Nucleus accumbens (tissue), 56 donors: ENCODE measurements at regions not wholly inside any gene's neighbourhood (a gene's known extent, or its start where the extent isn't known, plus 50 kb on each side); places are given as distances from the start of the nearest gene placed in this dataset.

Source experiments
- DNase-seq, 56 donors: peaks; one replicate each; lab custom pipeline; 2025; lab: John Stamatoyannopoulos, UW

DNA sequence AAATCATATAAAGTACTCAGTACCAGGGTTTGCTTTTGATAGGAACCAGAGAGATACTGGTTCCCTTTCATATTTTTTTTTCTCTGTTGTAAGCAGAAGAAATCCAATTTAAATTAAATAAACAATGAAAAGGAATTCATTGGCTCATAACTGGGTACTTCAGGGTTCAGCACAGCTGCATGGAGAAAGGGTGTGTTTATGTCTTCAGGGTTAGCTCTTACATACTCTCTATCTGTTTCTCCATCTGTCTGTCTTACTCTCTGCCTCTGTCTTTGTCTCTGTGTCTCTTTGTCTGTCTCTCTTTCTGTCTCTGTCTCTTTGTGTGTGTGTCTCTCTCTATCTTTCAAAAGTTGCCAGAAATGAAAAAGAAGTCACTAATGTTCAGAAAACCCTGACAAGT, 345.9 kb downstream of the MSX2 start:
- no peak for DNase-seq

DNA sequence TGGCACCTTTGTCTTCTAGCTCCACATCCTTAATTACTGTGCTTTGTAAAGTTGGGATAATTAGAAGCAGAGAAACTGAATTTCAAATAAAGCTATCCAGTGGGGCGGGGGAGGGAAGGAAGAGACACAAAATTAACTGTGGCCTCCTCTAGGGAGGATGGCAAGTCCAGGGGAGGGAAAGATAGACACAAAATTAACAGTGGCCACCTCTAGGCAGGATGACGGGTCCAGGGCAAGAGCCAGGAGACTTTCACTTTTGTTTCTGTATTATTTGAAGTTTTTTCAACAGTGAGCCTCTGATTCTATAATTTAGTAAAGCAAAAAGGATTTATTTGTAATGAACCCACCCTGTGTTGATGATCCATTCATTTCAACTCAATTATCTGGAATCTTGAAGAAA, 335.9 kb downstream of the MSX2 start:
- no peak for DNase-seq

DNA sequence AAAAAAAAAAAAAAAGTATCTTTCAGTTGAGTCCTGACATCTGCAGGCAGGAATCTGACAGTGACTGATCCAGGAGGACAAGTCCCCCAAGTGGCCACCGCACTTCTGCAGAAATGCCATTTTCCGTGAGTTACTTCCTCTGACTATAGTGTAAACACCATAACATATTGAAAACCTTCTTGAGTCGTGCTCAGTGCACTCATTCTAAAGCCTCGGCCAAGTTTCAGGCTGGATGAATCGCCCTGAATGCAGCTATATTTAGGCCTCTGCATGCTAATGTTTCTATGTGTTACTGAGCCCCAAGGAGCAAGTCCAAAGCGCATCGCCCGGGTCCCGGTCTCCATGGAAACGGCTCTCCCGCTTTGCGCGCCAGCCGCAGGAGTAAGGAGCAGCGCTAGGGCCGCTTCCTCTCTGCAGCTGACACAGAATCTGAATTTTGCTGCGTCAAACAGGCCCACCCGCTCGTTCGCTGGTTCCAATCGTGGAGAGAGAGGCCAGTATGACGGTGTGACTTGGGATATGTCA, 335.4 kb downstream of the MSX2 start:
- DNase-seq = peak in 52 of 56 donors; percentile 8 to 88 (median 55)

DNA sequence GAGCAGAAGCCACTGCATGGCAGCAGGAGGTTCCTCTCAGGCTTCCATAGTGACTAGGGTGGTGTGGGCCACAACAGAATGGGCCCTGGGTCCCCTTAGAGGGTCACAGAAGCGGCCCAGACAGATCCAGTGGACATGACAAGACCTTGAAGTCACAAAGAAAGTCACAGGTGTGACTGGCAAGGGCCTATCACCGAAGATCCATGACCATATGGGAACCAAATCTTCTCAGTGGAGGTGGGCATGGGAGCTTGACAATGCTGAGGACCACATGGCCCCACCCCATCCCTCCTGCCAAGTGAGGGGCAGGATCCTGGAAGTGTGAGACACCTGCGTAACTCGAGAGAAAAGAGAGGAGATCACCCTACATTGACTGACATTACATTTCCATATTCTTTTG, 332.4 kb downstream of the MSX2 start:
- DNase-seq = no peak

DNA sequence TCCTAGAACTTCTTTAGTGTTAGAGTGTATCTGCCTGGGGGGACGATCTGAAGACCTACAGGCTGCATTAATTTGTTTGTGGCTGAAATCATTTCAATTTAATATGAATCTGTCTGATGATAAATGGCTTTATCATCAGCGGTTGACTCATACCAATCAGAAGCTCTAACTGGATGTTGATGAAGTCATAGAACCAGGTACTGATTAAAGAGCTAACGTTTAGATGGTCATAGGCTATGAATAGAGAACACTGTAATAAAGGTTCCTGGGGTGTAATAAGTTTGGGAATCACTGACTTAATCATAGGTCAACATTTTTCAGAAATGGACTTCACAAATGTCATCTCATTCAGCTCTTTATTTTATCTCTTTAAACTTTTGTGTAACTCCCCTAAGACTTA, 329.9 kb downstream of the MSX2 start:
- DNase-seq = no peak

DNA sequence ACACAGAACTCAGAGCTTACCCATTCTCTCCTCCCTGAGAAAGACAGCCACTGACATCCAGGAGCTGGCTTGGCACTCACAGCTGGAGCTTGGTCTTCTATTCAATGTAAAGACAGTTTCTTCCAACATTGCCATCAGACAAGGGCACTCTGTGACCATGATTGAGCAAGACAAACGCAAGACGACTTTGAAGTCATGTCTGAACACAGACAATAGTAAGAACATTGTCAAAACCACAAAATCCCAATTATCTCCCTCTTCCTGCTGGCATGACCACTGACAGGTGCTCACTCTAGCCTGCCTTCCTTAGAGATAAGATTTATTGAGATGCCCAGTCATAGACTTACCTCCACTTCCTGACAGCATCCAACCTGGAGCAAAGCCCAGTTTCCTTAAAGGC, 328.0 kb downstream of the MSX2 start:
- no peak for DNase-seq

DNA sequence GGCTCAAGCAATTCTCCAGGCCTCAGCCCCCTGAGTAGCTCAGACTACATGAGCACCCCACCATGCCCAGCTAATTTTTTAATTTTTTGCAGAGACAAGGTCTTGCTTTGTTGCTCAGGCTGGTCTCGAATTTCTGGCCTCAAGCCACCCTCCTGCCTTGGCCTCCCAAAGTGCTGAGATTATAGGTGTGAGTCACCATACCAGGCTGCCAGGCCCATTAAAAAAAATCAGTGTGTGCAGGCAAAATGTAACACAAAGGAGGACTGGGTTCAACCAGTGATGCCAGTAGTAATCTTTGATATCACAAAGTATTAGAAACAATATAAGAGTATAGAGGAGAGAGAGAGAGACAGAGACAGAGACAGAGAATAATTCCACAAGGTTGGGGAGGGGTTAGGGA, 322.7 kb downstream of the MSX2 start:
- no peak for DNase-seq

DNA sequence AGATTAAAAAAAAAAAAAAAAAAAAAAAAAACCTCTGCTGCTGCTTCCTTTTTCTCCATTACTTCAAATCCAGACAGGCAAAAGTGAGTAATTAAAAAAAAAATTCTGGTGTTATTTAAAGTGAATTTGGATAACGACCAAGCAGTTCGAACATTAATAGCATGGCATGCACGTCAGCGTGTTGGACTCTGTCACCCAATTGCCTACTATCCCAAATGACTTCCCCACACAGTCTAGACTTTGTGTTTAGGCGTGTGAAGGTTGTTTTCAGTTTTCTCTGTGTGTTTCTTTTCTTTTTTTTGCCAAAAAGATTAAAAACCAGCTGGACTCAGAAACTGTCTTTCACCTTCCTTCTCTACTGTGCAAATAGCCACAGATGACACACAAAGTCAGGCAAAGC, 321.4 kb downstream of the MSX2 start:
- DNase-seq = no peak

DNA sequence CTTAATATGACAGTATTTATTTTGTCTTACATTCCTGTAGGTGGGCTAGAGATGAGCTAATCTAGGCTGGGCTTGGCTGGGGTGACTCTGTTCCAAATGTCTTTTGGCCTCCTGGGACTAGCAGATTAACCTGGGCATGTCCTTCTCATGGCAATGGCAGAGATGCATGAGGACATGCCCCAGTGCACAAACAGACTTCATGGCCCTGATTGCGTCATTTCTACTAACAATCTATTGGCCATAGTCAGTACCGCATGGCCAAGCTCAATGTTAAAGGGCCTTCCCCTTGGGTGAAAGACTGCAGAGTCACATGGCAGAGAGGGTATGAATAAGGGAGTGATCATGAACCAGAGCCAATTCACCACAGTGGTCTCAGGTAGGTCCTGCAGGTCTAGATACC, 313.4 kb downstream of the MSX2 start:
- DNase-seq = no peak

DNA sequence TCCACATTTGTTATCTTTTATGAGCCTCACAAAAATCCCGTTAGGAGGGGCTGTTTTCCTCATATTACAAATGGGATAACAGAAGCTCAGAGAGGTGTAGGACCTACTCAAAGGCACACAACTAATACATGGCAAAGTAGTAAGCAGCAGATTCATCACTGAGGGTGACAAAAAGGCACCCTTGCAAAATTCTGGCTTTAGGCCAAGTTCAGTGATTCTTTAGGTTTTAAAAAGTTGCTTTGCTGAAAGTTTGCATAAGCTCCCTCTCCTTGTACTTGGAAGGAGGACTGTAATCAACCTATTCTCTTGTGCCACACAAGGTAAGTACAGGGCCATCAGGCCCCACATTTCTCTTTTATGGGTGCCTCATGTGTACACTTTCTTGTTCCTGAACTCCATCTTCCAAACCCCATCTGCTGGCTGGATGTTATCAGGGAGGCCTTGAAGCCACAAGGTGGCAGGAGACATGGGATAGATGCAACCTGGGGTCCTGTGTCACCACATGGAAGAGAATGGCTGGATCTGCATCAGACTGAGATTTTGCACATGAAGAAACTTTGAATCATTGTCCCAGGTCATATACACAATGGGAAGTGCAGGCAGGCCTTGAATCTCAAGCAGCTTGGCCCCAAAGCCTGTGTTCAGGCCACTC, 311.6 kb downstream of the MSX2 start:
- DNase-seq = no peak

DNA sequence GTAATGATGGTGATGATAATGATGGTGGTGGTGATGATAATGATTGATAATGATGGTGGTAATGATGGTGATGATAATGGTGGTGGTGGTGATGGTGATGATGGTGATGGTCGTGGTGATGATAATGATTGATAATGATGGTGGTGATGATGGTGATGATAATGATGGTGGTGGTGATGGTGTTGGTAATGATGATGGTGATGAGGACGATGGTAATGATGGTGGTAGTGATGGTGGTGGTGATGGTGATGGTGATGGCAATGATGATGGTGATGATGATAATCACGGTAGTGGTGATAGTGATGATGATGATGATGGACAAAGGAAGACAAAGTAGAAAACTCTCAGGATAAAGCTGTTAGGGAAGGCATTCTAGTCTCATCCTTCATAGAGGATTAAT, 310.5 kb downstream of the MSX2 start:
- DNase-seq = no peak

DNA sequence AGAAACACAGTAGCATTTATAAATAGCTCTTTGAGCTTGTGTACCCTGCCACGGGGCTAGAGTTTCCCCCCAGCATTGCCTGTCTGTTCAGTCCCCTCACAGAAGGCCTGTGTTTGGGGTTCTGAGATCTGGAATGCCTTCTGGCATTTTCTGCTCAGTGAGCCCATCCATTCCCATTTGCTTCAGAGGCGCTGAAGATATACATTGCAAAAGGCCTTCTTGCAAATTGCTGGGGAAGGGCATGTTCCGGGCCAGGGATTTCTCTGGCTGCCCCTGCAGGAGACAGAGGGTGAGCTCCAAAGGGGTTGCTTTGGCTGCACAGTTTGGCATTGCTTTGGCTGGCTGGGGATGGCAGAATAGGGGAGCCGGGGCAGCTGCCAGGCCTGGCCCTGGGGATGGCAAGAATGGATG, 308.4 kb downstream of the MSX2 start:
- peak in 38 of 56 donors; percentile 6 to 73 (median 31) for DNase-seq

DNA sequence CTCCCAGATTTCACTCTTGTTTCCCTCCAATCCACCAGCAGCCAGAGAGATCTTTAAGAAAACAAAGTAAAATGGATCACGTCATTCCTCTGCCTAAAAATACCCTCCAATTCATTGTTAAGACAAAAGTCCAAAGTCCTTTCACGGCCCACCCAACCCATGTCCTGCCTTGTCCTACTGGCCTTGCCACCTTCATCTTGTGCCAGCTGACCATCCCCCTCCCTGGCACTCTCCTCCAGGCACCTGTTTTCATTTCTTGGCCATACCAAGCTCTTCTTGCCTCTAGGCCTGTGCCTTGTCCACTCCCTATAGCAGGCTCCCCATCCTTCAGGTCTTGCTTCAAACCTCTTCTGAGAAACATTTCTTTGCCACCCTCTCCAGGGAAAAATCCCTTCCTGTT, 307.6 kb downstream of the MSX2 start:
- no peak for DNase-seq

DNA sequence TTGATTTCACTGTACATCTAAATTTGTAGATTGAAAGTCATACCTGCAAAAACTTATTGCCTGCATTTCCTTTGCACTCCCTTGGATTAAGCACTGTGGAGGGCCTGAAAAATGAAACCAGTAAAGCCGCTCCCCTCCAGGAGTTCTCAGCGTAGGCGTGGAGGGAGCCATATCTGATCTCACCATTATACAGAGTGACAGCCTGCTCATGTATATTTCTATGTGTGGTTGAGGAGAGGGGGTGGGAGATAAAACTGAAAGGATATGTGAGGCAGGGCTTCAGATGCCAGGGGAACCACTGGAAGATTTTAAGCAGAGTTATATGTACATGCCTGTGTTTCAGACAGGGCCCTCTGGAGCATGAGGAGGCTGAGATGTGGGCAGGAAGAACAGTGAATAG, 303.0 kb downstream of the MSX2 start:
- DNase-seq = no peak

DNA sequence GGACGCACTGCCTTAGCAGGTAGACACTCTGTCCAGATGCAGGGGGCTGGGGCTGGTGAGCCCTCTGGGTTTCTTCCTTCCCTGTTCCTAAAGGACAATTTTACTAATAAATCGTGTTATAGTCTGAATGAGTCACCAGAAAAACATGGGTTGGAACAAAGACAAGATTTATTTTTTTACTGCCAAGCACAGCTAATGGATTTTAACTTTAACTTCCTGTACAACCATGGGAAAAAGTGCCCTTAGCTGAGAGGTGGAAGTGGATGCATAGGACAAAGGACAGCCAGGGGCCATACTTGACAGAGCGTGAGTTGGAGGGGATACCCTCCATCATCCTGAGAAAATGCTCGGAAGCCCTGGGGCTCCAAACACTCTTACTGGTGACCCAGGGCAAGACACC, 300.7 kb downstream of the MSX2 start:
- no peak for DNase-seq

DNA sequence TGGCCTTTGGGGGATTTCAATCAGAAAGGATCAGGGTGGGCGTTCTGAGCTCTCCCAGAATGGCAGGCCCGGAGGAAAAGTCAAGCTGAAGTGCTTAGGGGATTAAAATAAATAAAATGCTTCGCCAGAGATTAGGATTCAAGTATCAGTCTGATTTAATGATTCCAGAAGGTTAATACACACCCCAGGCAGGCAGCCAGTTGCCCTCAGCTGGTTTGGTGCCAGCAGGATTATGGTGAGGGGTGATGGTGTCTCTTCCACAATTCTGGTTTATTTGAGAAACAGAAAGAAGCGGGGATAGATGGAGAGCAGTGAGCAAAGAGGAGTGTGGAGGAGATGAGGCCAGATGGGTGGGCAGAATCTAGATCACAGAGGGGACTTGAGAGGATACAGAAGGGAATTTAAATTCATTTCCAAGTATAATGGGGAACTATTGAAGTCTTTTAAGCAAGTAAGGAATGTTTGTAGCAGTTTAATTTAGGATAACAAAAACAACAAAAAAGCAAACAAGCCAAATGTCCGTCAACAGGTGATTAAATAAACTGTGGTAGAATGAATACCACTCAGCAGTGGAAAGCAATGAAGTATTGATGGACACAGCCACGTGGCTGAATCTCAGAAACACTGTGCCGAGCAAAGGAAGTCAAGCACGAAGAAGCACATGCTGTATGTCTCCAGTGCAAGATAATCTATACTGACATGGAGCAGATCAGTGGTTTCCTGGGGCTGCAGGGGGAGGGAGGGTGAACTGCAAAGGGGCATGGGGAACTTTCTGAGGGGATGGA, 297.7 kb downstream of the MSX2 start:
- no peak for DNase-seq

DNA sequence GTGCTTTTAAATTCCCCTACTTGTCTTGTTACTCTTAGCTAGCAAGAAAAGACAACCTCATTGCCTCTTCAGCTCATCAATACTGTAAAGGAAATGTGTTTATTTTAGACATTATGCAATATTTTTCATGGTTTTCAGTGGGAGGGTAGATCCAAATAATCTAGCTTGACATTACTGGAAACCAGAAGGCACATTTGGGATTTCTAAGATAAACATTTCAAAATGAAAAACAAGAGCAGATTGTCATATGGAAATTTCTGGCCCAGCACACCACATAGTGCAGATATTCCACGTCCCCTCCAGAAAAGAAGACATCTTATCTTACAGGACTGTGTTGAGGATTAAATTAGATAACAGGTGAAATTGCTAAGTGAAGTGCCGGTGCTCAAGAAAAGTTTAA, 296.9 kb downstream of the MSX2 start:
- DNase-seq = no peak

DNA sequence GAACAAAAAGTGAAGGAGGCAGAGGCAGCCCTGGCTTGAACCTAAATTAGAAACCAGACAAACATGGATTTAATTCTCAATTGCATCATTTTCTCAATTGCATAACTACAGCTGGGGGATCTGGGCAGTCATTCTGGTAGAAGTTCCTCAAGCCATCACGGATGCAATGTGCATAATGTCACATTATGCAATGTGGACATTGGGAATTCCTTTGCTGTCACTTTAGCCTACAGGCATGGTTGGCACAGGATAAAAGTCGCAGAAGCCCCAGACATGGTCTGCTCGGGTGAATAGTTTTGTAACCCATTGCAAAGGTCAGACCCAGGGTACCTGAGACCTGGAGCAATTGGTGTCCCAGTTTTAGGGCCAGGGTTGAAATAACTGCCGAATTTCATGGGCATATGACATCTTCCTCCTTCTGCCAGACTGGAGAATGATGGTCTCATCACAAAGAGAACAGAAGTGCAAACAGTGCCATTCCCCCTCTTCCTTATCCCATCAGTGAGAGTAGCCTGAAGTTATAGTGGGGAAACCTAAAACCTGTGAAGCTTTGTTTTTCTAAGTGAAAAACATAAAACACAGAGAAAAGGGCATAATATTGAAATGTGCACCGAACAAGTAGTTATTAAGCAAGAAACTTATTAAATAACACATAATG, 290.8 kb downstream of the MSX2 start:
- no peak for DNase-seq

DNA sequence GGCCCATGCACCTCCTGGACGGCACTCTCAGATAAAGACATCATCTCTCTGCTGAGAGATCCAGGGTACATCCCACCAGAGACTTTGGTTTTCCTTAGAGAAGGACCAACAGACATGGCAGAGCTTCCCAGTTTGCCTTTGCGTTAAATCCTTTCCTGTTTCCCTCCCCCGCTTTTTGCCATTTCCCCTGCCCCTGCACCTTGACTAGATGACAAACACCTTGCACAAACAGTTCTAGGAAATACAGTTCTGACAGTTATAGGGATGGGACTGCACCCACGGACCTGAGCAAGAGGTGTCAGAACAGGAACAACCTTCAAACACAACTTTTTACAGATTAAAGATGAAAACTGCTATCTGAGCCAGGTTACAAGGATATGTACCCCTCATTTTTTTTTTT, 288.9 kb downstream of the MSX2 start:
- no peak for DNase-seq

DNA sequence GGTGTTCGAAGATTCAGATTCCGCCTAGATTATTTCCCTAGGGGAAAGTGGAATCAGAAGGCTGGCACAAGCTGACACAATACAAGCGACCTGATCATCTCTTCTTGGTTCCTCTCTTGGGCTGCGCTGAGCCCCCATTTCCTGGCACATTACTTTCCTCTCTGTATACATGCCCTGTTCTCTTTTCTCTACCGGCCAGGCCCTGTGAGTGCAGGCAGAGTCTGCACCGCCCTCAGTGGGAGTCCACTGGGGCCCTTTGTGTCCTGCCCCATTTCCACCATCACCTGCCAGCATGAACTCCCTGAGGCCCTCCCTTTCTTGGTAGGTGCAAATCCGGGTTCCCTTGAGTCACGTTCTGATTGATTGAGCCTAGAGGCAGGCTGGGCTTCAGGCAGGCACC, 287.9 kb downstream of the MSX2 start:
- no peak for DNase-seq

DNA sequence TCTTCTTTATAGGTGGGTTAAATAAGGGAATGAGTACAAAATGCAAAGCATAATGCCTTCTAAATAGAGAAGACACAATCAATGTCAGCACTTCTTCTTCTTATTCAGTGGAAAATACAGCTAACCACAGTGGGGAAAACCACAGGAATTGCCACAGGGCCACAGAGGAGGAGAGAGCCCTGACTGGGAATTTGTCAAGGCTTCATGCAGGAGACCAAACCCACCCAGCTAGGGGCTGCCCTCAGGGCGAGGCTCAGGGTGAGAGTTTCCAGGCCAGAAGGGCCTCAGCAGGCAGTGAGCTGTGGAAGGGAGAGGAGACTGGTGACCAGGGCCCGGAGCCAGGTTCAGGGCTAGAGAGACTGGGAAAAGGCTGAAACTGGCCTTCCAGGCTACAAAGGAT, 279.1 kb downstream of the MSX2 start:
- DNase-seq = no peak
